IMR-90 (cell line): ENCODE measurements at regions not wholly inside any gene's neighbourhood (a gene's known extent, or its start where the extent isn't known, plus 50 kb on each side); places are given as distances from the start of the nearest gene placed in this dataset.

ENCODE experiments used
- ATAC-seq: fragments of 200-7000 bp; cut with Tn5 transposase; 2 replicates; pipeline ENCODE4 v1.9.1; 2020; ENCODE audit warnings: low read depth, mild to moderate bottlenecking, moderate library complexity
- BruUV-seq: library from RNA; stranded (reverse); fragments of 400-500 nt; replicated peaks from 2 replicates; lab custom pipeline; 2021; lab: Mats Ljungman, UMichigan
- CTCF ChIA-PET: fragments of 300-600 bp; formaldehyde crosslinking; extraction: SDS; loops from one replicate; lab custom pipeline; 2021; ENCODE audit warnings: antibody characterized with exemption; lab: Yijun Ruan, JAX
- POLR2A ChIA-PET: fragments of 300-600 bp; sonication (Branson Sonifier 250); formaldehyde crosslinking; loops from one replicate; lab custom pipeline; 2022; ENCODE audit warnings: antibody characterized with exemption; ENCODE audit not compliant: unreplicated experiment; lab: Charles Lee
- DNase-seq: peaks from one replicate; pipeline ENCODE4 v3.0.0; 2013
- H2AFZ ChIP-seq: replicated peaks from 2 replicates; pipeline ENCODE3; 2013; ENCODE audit warnings: low read length, mild to moderate bottlenecking; ENCODE audit not compliant: poor library complexity
- H2AK5ac ChIP-seq: 2 replicates; pipeline ENCODE4 v1.6.1; 2013; ENCODE audit warnings: low read depth, low read length, inconsistent platforms
- H2AK9ac ChIP-seq: replicated peaks from 2 replicates; pipeline ENCODE3; 2013; ENCODE audit warnings: mild to moderate bottlenecking, low read depth, low read length, moderate library complexity; ENCODE audit not compliant: poor library complexity
- H2BK120ac ChIP-seq: 2 replicates; pipeline ENCODE4 v1.6.1; 2013; ENCODE audit warnings: low read depth, low read length, inconsistent platforms
- H2BK15ac ChIP-seq: 3 replicates; pipeline ENCODE4 v1.6.1; 2013; ENCODE audit warnings: low read depth, low read length, inconsistent platforms
- H2BK20ac ChIP-seq: 2 replicates; pipeline ENCODE4 v1.6.1; 2013; ENCODE audit warnings: low read depth, mild to moderate bottlenecking, inconsistent platforms, low read length, moderate library complexity
- H2BK5ac ChIP-seq: 2 replicates; pipeline ENCODE4 v1.6.1; 2013; ENCODE audit warnings: mild to moderate bottlenecking, low read depth, low read length, inconsistent platforms; ENCODE audit not compliant: poor library complexity, severe bottlenecking
- H3K14ac ChIP-seq: replicated peaks from 2 replicates; pipeline ENCODE4 v1.6.1; 2013; ENCODE audit warnings: low read depth, low read length, inconsistent platforms
- H3K18ac ChIP-seq: 2 replicates; pipeline ENCODE4 v1.6.1; 2013; ENCODE audit warnings: low read depth, low read length, control low read depth
- H3K23ac ChIP-seq: 2 replicates; pipeline ENCODE4 v1.6.1; 2013; ENCODE audit warnings: low read depth, low read length, inconsistent platforms
- H3K27ac ChIP-seq: 2 replicates; pipeline ENCODE4 v1.5.1; 2013; ENCODE audit warnings: mild to moderate bottlenecking, control low read depth, low read length; ENCODE audit not compliant: insufficient read depth
- H3K27me3 ChIP-seq: 2 replicates; pipeline ENCODE4 v1.6.1; 2013; ENCODE audit warnings: low read length; ENCODE audit not compliant: control insufficient read depth, insufficient read depth
- H3K36me3 ChIP-seq: 2 replicates; pipeline ENCODE4 v1.6.1; 2013; ENCODE audit warnings: low read length, mixed read lengths; ENCODE audit not compliant: control insufficient read depth, insufficient read depth
- H3K4ac ChIP-seq: 2 replicates; pipeline ENCODE4 v1.6.1; 2013; ENCODE audit warnings: low read depth, low read length, inconsistent platforms
- H3K4me1 ChIP-seq: 2 replicates; pipeline ENCODE4 v1.6.1; 2013; ENCODE audit warnings: low read length, mixed read lengths; ENCODE audit not compliant: control insufficient read depth, insufficient read depth
- H3K4me2 ChIP-seq: 2 replicates; pipeline ENCODE4 v1.6.1; 2013; ENCODE audit warnings: low read depth, mild to moderate bottlenecking, control low read depth, low read length, moderate library complexity
- H3K4me3 ChIP-seq: 2 replicates; pipeline ENCODE4 v1.5.1; 2013; ENCODE audit warnings: low read depth, mild to moderate bottlenecking, control low read depth, low read length, moderate library complexity; ENCODE audit not compliant: insufficient read depth
- H3K56ac ChIP-seq: 2 replicates; pipeline ENCODE4 v1.6.1; 2013; ENCODE audit warnings: low read length, inconsistent platforms; ENCODE audit not compliant: insufficient read depth; ENCODE audit errors: extremely low read depth
- H3K79me1 ChIP-seq, 2 experiments: 2 replicates each; pipeline ENCODE4 v1.6.1; 2013; ENCODE audit warnings: low read length in 2 of 2, inconsistent platforms in 1 of 2, low read depth in 1 of 2
- H3K9ac ChIP-seq: 2 replicates; pipeline ENCODE4 v1.6.1; 2013; ENCODE audit warnings: low read depth, low read length, control low read depth
- H3K9me1 ChIP-seq: 2 replicates; pipeline ENCODE4 v1.6.1; 2013; ENCODE audit warnings: low read length, inconsistent platforms; ENCODE audit not compliant: insufficient read depth
- H3K9me3 ChIP-seq: 2 replicates; pipeline ENCODE4 v1.6.1; 2013; ENCODE audit warnings: low read length; ENCODE audit not compliant: control insufficient read depth, insufficient read depth
- H4K20me1 ChIP-seq: 2 replicates; pipeline ENCODE4 v1.6.1; 2013; ENCODE audit warnings: low read length, inconsistent platforms; ENCODE audit not compliant: insufficient read depth
- H4K5ac ChIP-seq: 2 replicates; pipeline ENCODE4 v1.6.1; 2013; ENCODE audit warnings: mild to moderate bottlenecking, low read depth, low read length, control low read depth
- H4K8ac ChIP-seq, 2 experiments: 2 replicates each; pipeline ENCODE4 v1.6.1; 2013; ENCODE audit warnings: low read depth in 2 of 2, low read length in 2 of 2, control low read depth in 1 of 2, inconsistent platforms in 1 of 2
- H4K91ac ChIP-seq: 2 replicates; pipeline ENCODE4 v1.6.1; 2013; ENCODE audit warnings: low read depth, low read length, inconsistent platforms; ENCODE audit not compliant: insufficient read depth
- FOS ChIP-seq: fragments of 150-350 bp; IDR thresholded peaks from 2 replicates; pipeline ENCODE4 v1.6.1; 2016; ENCODE audit warnings: low read depth, low read length
- MAZ ChIP-seq: IDR thresholded peaks from 2 replicates; pipeline ENCODE4 v1.6.1; 2012; ENCODE audit warnings: low read depth, mild to moderate bottlenecking, low read length, improper control_type of control experiment, moderate library complexity, borderline replicate concordance
- MXI1 ChIP-seq: IDR thresholded peaks from 2 replicates; pipeline ENCODE4 v1.6.1; 2012; ENCODE audit warnings: low read depth, mild to moderate bottlenecking, low read length, moderate library complexity, borderline replicate concordance
- POLR2A ChIP-seq: IDR thresholded peaks from 2 replicates; pipeline ENCODE4 v1.6.1; 2012; ENCODE audit warnings: mild to moderate bottlenecking, low read depth, low read length
- WGBS, 2 experiments: methylation state at CpG; one replicate each; pipeline versions ENCODE4 v1.1.5 to v1.1.7; 2013; ENCODE audit warnings: missing lambda C conversion rate in 2 of 2; ENCODE audit not compliant: insufficient read length in 1 of 2; ENCODE audit errors: extremely low coverage in 2 of 2; 5-methylcytosine and 5-hydroxymethylcytosine counted together
- dilution Hi-C: fragments of 300-500 bp; cut with HindIII; formaldehyde crosslinking; loops from one replicate; pipeline ENCODE4 v1.14.3; 2018; ENCODE audit warnings: low sequenced_read_pairs; ENCODE audit not compliant: unreplicated experiment
- in situ Hi-C: fragments of 300-500 bp; cut with MboI; formaldehyde crosslinking; loops from 3 replicates; pipeline ENCODE4 v1.14.3; 2019; ENCODE audit warnings: low sequenced_read_pairs, inconsistent platforms, mixed read lengths
- intact Hi-C: fragments of 100-400 bp; cut with micrococcal nuclease; formaldehyde crosslinking; loops from 2 replicates; pipeline ENCODE4 v1.10.0; 2022

- H2BK15ac ChIP-seq: no peak overlapping the region
- no peak overlapping the region for H3K23ac ChIP-seq
- ATAC-seq: no peak
- H3K9me3 ChIP-seq: no peaks in the 10 kb centered on the region
- dilution Hi-C loops (no loop called here), in situ Hi-C loops (no loop called here), intact Hi-C loops (no loop called here)
- H3K9ac ChIP-seq: no peak overlapping the region
- H3K36me3 ChIP-seq: no peaks in the 10 kb centered on the region
- no peak overlapping the region for H3K27ac ChIP-seq
- H3K9me1 ChIP-seq: no peaks in the 10 kb centered on the region; the same call in 1 of the 2 replicates
- no TSS peak for BruUV-seq
- H3K4ac ChIP-seq: no peak overlapping the region
- no peaks in the 10 kb centered on the region for H3K79me1 ChIP-seq
- no peak overlapping the region for H3K4me3 ChIP-seq
- no peak overlapping the region for H2BK120ac ChIP-seq
- WGBS, 2 experiments: no CpG with 5 or more reads among the region's 4 CpGs
- TF ChIP-seq MAZ: no peak
- no peak for TF ChIP-seq FOS
- no peak for TF ChIP-seq POLR2A
- TF ChIP-seq MXI1: no peak
- H4K20me1 ChIP-seq: no peaks in the 10 kb centered on the region
- no peak overlapping the region for H4K5ac ChIP-seq
- H2AK5ac ChIP-seq: no peak overlapping the region
- H2BK20ac ChIP-seq: no peak overlapping the region
- no peak overlapping the region for H2BK5ac ChIP-seq
- ChIA-PET POLR2A (no interaction called here), CTCF (interaction anchor here (0.9 kb wide), 1 partner anchor 59 kb away, joined by 3 read pairs; no protein-coding TSS in a partner anchor)
- H4K8ac ChIP-seq: no peak overlapping the region
- H4K91ac ChIP-seq: no peak overlapping the region
- no peaks in the 10 kb centered on the region for H3K27me3 ChIP-seq
- no peak overlapping the region for H3K18ac ChIP-seq
- no peak overlapping the region for H2AK9ac ChIP-seq
- H3K4me2 ChIP-seq: no peak overlapping the region
- no peak overlapping the region for H2AFZ ChIP-seq
- H3K4me1 ChIP-seq: no peaks in the 10 kb centered on the region
- H3K14ac ChIP-seq: no peak overlapping the region
- DNase-seq: no peak
- no peak overlapping the region for H3K56ac ChIP-seq
Measured at GRCh38 chr1:168833801-168834224, 104.8 kb upstream of the DPT start.
